BE2C (cell line): ENCODE measurements at regions not wholly inside any gene's neighbourhood (a gene's known extent, or its start where the extent isn't known, plus 50 kb on each side); places are given as distances from the start of the nearest gene placed in this dataset.

Source experiments
- DNase-seq: peaks from one replicate; pipeline ENCODE4 v3.0.0-alpha.2; 2020
- H3K27me3 ChIP-seq: fragments of 250-450 bp; sonication (Bioruptor Pico); 2 replicates; pipeline ENCODE4 v1.5.1; 2020; ENCODE audit warnings: mild to moderate bottlenecking
- H3K36me3 ChIP-seq: fragments of 250-450 bp; sonication (Bioruptor Pico); 2 replicates; pipeline ENCODE4 v1.5.1; 2020; ENCODE audit warnings: mild to moderate bottlenecking
- H3K4me1 ChIP-seq: fragments of 250-450 bp; sonication (Bioruptor Pico); 2 replicates; pipeline ENCODE4 v1.5.1; 2020
- H3K4me3 ChIP-seq: 2 replicates; pipeline ENCODE4 v1.5.1; 2011; ENCODE audit warnings: low read depth, low read length
- H3K9me3 ChIP-seq: fragments of 250-450 bp; sonication (Bioruptor Pico); 2 replicates; pipeline ENCODE4 v1.5.1; 2020
- TF ChIP-seq, protein P1 (sequence below): IDR thresholded peaks from 2 replicates; pipeline ENCODE4 v1.5.1; 2012; ENCODE audit warnings: mild to moderate bottlenecking, low read depth, low read length

DNA sequence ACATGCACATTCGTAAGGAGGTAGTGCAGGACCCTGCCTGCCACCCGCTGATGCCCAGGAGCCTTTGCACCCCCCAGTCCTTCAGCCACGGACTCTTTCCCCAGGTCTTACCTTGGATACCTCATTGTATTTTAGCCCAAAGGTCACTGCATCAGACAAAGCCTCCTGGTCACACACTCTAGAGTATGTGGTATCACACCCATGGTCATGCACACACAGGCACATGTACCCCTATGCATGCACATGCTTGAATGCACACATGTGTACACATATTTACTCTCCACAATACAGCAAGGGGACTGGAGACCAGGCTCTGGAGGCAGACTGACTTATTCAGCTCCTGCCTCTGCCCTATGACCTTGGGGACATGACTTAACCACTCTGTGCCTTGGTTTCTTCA lies 357.5 kb downstream of the C16orf95 start:
- no peak overlapping the region for H3K4me3 ChIP-seq
- peaks cover 6% of the 10 kb centered on the region for H3K27me3 ChIP-seq
- H3K4me1 ChIP-seq = no peaks in the 10 kb centered on the region
- H3K36me3 ChIP-seq = no peaks in the 10 kb centered on the region
- TF ChIP-seq, protein P1, sequence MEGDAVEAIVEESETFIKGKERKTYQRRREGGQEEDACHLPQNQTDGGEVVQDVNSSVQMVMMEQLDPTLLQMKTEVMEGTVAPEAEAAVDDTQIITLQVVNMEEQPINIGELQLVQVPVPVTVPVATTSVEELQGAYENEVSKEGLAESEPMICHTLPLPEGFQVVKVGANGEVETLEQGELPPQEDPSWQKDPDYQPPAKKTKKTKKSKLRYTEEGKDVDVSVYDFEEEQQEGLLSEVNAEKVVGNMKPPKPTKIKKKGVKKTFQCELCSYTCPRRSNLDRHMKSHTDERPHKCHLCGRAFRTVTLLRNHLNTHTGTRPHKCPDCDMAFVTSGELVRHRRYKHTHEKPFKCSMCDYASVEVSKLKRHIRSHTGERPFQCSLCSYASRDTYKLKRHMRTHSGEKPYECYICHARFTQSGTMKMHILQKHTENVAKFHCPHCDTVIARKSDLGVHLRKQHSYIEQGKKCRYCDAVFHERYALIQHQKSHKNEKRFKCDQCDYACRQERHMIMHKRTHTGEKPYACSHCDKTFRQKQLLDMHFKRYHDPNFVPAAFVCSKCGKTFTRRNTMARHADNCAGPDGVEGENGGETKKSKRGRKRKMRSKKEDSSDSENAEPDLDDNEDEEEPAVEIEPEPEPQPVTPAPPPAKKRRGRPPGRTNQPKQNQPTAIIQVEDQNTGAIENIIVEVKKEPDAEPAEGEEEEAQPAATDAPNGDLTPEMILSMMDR = no peak
- H3K9me3 ChIP-seq = no peaks in the 10 kb centered on the region
- no peak for DNase-seq

DNA sequence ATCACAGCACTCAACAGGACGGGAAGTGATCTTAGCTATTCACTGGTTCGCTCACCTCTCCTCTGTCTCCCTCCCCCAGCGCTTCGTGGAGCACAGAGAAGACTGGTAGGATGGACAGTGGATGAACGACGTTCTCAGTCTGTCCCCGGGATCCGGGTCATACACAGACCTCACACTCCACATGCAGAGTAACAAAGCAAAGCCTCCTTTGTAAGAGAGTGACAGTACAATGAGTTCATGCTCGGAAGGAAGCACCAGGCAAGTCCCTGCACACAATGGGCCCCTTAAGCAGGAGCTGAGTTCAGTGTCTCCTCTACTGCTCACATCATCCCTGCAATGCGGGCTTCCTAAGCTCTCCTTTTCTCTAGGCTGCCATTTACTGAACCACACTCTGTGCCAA lies 356.9 kb downstream of the C16orf95 start:
- TF ChIP-seq, protein P1 = no peak
- Histone ChIP-seq H3K4me1 (no peaks in the 10 kb centered on the region), H3K9me3 (no peaks in the 10 kb centered on the region), H3K4me3 (no peak overlapping the region), H3K27me3 (peaks cover 6% of the 10 kb centered on the region), H3K36me3 (no peaks in the 10 kb centered on the region)
- no peak for DNase-seq

DNA sequence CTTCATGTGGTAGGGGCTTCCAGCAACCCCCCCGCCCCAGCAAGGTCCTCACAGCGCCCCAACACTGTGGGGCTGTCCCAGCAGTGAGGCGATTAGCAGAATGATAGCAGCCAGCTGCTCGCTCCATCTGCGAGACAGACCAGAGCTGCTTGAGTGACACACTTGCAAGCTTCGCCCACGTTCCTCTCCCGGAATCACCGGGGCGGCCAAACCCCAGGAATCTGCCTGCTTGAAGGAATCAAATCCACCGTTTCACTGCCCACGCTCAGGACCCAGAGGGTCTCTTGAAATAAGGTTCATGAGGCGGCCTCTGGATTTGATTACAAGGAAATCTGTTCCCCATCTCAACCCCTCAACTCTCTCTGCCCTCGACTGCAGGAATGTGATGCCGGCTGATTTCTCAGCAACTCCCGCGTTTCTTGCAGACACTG lies 356.0 kb downstream of the C16orf95 start:
- Histone ChIP-seq H3K36me3 (no peaks in the 10 kb centered on the region), H3K9me3 (no peaks in the 10 kb centered on the region), H3K27me3 (peaks cover 12% of the 10 kb centered on the region), H3K4me3 (no peak overlapping the region), H3K4me1 (no peaks in the 10 kb centered on the region)
- TF ChIP-seq, protein P1 = no peak
- no peak for DNase-seq

DNA sequence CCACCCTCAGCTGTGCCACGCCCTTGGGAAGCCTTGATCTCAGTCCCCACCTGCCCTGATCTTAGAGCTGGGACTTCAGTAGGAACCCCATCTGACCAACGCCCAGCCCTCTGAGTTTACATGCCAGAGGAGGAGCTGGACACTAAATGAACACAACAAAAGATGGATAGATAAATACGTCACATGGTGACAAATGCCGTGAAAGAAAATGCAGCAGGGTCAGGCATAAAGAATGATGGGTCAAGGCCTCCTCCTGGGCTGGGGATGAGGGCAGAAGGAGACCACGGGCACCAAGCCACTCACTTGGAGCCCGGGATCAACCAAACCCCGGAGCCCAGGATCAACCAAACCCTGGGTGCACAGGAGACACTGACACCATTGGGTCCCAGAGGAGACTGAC lies 354.9 kb downstream of the C16orf95 start:
- no peaks in the 10 kb centered on the region for H3K36me3 ChIP-seq
- no peaks in the 10 kb centered on the region for H3K9me3 ChIP-seq
- TF ChIP-seq, protein P1 = no peak
- H3K4me3 ChIP-seq = no peak overlapping the region
- no peak for DNase-seq
- peaks cover 13% of the 10 kb centered on the region for H3K27me3 ChIP-seq
- H3K4me1 ChIP-seq = no peaks in the 10 kb centered on the region

DNA sequence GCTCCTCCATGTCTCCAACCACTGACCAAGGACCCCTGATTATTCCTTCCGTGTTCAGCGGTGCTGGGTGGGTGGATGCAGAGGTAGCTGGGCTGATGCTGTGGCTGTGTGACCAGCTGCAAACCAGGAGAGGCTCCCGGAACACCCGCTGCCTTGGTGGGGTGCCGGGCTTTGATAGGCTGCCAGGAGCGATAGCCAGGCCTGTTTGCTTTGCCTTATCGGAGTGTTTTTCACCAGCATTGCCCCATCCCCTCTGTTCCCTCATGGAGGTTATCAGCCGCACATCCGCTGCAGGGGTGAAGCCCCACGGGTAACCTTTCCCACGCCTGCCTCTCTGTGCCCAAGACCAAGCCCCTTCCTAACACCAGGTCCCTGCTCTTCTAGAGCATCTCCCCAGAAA lies 354.3 kb downstream of the C16orf95 start:
- H3K4me1 ChIP-seq = no peaks in the 10 kb centered on the region
- H3K36me3 ChIP-seq = no peaks in the 10 kb centered on the region
- DNase-seq = no peak
- H3K4me3 ChIP-seq = no peak overlapping the region
- H3K9me3 ChIP-seq = no peaks in the 10 kb centered on the region
- H3K27me3 ChIP-seq = peaks cover 16% of the 10 kb centered on the region
- TF ChIP-seq, protein P1 = no peak

DNA sequence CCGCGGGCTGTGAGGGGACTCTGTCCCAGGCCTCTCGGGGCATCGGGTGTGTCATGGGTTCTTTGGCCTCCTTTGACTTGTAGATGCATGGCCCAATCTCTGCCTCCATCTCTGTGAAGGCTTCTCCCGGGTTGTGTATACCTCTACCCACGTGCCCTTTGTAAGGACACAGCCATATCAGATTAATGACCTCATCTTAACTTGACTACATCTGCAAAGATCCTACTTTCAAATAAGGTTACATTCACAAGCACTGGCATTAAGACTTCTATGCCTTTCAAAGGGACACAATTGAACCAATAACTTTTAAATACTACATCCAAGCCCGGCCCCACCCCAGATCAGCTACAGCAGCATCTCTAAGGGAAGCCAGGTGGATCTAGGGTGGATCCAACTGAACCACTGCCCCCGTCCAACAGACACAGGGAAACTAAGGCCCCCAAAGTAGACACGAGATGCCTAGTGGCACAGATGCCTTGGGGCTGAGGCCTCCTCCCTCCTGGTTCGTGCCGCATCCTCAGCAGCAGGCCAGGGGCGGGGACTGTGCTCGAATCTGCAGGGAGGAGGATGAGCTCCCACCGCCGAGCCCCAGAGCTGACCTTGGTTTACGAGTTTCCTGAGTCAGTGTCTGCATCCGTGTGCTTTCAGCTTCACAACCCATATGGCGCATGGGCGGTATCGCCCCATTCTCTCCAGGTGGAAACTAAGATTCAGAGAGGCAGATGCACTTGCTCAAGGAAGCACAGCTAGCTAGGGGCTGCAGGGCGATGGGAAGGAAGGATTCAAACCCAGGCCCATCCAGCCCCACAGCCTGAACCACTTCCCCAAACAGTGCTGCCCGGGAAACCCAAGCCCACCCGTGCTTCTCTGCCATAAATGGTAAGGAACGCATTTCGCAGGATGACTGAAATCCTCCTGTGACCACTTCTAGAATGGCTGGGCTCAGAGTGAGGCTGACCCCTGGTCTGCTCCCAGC lies 353.3 kb downstream of the C16orf95 start:
- Histone ChIP-seq H3K9me3 (no peaks in the 10 kb centered on the region), H3K4me1 (no peaks in the 10 kb centered on the region), H3K27me3 (peaks cover 16% of the 10 kb centered on the region), H3K36me3 (no peaks in the 10 kb centered on the region), H3K4me3 (no peak overlapping the region)
- DNase-seq = no peak
- TF ChIP-seq, protein P1 = no peak
